HG02852 (cell line): ENCODE measurements at regions not wholly inside any gene's neighbourhood (a gene's known extent, or its start where the extent isn't known, plus 50 kb on each side); places are given as distances from the start of the nearest gene placed in this dataset.

Source experiments
- ATAC-seq: cut with Tn5 transposase; IDR thresholded peaks from one replicate; pipeline ENCODE4 v1.9.1; 2021; ENCODE audit warnings: mild to moderate bottlenecking, moderate library complexity; ENCODE audit not compliant: unreplicated experiment

DNA sequence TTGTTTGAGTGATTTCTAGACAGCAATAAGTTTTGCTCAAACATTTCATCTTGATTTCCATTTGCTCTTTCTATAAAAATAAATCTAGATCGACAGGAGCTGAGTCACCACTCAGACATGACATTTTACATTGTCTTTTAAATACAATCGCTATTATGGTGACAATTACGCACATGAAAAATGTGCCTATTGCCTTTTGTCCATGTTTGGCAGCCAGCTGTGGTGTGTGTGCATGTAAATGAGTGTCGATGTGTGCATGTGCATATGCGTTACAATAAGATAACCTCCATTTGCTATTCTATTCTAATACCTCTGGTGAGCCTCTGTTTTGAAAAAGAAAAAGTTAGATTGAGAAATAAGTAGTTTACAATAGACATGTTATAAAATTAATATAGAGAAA, 89.7 kb upstream of the GRM7 start:
- ATAC-seq, result no peak

DNA sequence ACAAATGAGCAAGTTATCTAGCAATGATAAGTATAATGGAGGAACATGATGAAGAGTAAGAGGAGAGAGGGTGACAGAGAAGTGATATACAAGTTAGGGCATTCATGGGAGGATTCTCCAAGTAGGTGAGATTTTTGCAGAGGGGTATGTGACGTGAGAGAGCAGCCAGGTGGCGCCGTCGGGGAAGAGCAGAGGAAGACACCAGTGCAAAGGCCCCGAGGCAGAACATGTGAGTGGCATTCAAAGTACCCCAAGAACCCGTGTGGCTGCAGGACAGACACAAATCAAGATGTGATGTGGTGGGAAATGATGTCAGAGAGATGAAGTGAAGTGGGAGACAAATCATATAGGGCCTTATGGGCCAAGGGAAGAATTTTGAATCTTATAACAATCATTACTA, 81.8 kb upstream of the GRM7 start:
- ATAC-seq, result no peak

DNA sequence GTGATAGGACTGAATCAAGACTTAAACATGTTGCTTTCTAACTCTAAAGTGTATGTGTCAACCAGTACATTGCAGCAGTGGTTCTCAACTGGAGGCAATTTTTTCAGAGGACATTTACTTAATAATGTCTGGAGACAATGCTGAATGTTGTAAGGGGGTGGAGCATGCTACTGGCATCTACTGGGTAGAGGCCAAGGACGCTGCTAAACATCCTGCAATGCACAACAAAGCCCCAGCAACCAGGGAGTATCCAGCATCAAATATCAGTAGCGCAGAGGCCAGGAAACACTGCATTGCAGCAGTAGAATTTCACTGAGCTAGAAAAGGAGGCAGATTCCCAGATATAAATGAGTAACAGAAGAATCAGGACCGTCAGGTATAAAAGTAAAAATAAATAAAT, 79.8 kb upstream of the GRM7 start:
- no peak for ATAC-seq

DNA sequence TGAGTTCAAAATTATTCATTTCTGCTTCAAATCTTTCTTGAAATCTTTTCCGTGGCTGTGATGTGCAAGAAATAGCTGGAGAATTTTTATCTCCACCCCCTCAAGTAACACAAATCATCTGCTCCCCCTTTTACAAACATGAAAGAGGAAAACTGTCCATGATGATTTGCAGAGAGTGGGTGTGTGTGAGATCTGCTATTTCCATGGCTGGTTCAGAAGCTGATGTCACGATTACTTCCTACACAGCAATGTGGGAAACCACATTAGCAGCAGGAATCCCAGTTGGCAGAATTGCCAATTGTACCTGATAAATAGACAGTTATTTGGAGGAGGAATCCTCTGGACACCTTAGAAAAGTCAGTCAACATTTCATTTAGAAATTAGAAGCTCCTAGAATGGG, 75.2 kb upstream of the GRM7 start:
- no peak for ATAC-seq

DNA sequence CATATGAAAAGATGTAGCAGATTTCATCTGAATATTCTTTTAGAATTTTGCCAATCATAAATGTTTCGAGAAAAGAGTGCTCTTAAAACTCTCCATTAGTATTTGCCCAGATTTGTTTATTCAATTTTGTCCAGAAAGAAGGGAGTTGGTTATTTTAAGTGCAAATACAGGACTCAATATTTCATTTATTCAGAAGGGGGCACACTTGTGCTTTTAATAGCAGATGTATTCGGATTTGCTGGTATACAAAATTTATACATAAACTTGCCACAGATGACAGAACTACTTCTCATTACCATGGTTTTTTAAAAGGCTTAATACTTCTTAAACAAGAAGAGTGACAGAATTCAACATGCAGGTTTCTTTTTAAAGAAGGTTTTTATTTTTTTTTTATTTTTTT, 69.8 kb upstream of the GRM7 start:
- no peak for ATAC-seq

DNA sequence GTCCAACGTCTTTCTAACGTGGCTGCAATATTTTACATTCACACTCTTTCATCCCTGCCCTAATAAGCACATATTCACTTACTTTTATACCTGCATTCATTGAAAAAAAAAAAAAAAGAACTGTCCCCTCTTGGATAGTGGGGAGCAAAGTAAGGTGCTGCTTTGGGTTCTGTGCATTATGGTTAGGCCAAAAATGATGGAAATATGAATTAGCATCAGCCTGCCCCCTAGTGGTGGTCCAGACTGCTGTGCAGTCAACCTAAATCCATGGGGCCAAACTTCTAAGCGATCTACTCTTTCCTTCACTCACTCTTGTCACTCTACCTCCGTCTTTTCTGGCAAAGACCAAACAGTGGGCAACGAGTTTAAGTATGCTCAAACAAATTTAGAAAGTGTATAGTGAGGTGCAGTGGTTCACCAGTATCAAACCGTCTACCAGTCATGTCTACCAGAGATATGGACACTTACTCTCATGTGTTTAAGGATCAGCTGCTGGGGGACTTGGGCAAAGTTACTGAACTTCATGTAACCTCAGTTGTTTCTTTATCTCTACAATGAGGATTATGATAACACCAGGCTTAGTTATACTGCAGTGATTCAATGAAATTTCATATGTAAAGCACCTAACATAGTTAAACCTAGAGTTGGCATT, 61.5 kb upstream of the GRM7 start:
- peak; percentile 89 for ATAC-seq

DNA sequence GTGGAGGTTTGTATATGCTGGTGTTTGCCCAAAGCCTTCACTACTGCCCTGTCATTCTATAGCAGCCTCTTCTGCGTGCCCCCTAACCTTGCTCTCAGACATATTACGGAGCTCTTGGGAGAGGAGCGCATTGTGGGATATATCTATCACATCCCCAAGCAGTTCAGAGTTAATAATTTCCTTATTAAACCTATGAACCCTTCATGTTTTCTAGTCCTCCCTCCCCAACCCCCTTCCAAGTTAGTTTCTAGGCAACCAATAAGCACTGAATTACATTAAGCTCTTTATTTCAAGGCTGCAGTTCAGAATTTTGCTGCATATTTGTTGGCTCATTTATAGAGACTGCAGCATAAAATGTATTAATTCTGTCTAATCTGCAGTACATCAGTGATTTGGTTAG, 57.3 kb upstream of the GRM7 start:
- no peak for ATAC-seq

DNA sequence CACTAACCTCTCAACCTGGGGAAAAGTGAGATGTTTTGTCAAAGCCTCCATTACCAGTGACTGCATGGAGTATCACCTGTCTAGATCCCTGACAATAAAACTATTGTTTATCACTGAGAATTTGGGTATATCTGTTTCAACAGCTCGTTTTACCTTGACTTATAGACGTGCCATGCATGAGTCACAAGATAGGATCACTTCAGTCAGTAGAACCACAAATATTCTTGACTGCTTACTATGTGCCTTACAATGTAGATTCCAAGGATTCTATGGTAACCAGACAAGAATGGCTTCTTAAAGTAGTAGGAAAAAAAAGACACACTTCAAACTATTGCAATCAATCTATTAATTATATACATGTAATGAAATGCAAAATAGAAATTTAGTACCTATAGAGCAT, 55.7 kb upstream of the GRM7 start:
- ATAC-seq, result no peak

DNA sequence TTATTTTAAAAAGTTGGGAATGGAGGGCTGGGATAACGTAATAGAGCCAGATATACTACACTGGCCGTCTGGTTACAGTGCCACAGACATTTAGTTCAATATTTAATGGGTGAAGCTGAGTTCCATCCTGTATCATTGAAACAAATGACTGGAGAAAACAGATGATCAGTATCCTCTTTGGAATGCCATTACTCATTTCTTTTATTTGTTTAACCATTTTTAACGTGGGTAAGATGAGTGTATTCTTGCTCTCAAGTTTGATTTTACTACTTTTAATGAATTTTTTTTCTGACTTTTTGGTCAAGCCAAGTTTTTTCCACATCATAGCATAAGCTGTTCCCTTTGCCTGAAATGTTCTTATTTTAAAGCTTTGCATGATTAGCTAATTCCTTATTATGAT, 53.9 kb upstream of the GRM7 start:
- ATAC-seq, result no peak

DNA sequence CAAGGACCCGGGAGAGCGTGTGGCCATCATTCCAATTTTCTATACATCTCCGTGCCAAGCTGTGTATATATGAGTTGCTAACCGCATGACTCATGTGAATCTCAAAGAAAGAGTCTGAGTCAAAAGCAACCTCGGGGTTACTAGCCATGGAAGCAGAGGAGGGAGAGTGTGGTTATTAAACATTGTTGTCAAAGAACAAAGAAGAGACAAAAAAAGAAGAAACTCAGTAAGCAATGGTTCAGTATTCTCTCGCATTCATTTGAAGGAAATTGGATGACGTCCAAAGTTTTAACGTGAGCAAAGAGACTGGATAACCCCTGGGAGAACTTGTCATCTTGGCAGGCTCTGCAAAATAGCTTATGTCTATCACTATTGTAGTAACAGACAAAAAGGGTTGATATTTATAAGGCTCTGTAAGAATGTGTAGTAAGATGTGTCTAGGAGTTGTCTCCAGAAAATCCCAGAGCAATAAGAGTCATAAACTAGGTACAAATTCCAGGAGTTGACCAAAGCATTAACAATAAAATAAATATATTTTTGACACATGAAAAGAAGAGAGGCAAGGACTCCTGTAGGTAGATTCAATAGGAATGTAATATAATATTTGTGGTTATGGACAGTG, 52.8 kb upstream of the GRM7 start:
- ATAC-seq, result no peak

DNA sequence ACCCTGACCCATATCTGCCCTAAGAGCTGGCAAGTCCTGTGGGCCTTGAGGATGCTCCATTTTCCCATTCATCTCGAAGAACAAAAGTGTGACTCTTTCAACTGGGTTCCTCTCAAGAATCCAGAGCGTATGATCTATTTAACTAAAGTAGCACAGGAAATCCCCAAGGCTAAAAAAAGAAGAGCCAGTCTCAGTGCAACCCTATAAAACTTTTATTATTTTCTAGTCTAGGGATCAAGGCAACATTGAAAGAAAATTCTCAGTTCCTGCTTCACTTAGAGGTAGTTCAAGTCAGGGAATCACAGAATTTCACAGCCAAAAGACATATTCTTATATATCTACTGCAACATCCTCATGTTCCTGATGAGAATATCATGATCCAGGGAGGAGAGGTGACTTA, 51.6 kb upstream of the GRM7 start:
- ATAC-seq, result no peak
